Posterior vena cava (tissue), 2 donors: ENCODE measurements at regions not wholly inside any gene's neighbourhood (a gene's known extent, or its start where the extent isn't known, plus 50 kb on each side); places are given as distances from the start of the nearest gene placed in this dataset.

Experiments
- DNase-seq: peaks from one replicate; pipeline ENCODE4 v3.0.0-alpha.2; 2020; ENCODE audit warnings: low spot score
- intact Hi-C, 2 donors: fragments of 100-400 bp; cut with DNase I; formaldehyde crosslinking; loops; one replicate each; pipeline versions ENCODE4 v1.14.1 to v1.14.2; 2022 to 2023
- donor health status: DM: yes; HTN: yes; CAD: no.
- donor health status: DM: yes; HTN: yes; CAD: no.

GRCh38 chr4:152166567-152166966, 369.3 kb downstream of the FBXW7 start:
- no peak for DNase-seq
- intact Hi-C loops: loop anchor here (10.0 kb wide), 2 partner anchors 122 to 142 kb away; no protein-coding TSS in a partner anchor

DNA sequence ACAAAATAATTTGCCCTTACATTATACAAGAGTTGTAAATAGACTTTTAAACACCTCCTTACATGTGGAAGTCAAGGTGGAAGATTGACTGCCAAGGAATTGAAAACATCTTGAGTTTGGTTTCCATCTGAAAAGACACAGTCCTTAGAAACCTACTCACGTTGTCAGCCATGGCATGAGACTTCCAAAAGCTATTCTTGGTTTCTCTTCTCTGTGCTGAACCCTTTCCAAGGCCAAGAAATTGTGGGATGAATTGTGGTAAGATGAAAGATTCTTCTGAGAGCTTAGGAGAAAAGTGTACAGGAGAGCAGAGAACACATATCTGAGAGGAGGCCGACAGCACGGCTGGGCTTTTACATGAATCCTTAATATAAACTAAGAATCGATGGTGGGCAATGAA, 370.0 kb downstream of the FBXW7 start:
- intact Hi-C loops: loop anchor here (10.0 kb wide), 2 partner anchors 121 to 141 kb away; no protein-coding TSS in a partner anchor
- no peak for DNase-seq

DNA sequence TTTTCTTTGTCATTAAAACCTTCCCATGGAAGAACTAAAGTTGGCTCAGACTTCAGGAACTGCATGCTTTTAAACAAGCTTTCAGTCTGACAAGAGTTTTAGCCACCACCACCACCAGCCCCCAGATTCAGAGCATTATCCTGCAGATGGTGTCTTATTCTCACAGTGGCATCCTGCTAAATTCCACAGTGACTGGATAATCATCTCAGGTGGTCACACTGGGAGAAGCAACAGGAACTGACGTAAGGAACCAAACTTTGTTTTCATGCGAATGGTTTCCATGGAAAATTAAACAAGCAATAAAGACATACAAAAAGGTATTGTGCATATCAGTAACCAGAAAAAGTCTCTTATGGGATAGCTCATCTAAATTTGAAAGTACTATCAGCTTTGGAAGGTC, 370.7 kb downstream of the FBXW7 start:
- intact Hi-C loops: loop anchor here (10.0 kb wide), 2 partner anchors 120 to 140 kb away; no protein-coding TSS in a partner anchor
- no peak for DNase-seq

DNA sequence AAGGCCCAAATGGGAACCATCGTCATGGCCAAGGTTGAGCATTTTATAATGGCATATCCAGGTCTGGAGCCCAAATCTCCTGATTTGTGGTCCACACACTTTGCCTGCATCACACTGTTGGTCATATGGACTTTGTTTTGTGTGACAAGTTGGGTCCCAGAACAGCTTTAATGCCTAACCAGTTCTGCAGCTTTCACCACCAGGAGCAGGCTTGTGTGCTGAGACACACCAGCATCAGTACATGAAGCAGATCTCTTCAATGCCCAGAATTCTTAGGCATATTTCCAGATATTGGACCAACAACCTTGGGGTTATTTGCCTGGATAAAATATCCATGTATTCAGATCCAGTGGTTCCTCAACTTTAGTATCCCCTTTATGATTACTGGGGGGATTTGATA, 371.3 kb downstream of the FBXW7 start:
- intact Hi-C loops: loop anchor here (10.0 kb wide), 2 partner anchors 120 to 140 kb away; no protein-coding TSS in a partner anchor
- DNase-seq: no peak

- no peak for DNase-seq
- intact Hi-C loops: loop anchor here (10.0 kb wide), 2 partner anchors 118 to 138 kb away; no protein-coding TSS in a partner anchor
Measured at GRCh38 chr4:152162331-152162697, 373.6 kb downstream of the FBXW7 start.

DNA sequence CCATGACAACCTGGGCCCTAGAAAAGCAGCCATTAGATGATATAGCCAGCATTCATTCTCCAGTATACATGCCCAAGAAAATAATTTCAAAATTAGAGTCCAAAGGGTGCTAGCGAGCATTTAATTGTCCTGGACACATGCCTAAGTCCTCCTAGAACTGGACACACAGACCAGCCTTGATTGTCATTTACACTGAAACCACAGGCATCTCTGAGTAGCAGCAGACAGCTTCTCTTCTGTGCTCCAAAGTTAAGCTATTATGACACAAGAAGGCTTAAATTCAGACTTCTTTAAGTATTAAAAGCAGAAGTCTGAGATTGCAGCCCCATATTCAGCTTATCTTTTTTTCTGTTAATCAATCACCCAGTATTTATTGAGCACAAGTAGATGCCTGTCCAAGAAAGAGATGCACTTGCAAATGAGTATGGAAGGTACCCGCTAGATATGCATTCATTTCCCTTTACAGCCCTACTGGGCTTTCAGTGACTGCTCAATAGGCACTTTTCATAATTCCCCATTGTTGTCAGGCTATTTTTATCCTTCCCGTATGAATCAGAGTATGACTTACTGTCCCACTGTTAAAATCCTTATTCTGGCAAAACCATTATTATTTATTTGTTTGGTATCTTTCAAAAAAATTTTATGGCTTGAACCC, 374.1 kb downstream of the FBXW7 start:
- intact Hi-C loops: loop anchor here (10.0 kb wide), 2 partner anchors 117 to 137 kb away; no protein-coding TSS in a partner anchor
- DNase-seq: no peak

GRCh38 chr4:152160225-152160800, 375.6 kb downstream of the FBXW7 start:
- DNase-seq: no peak
- intact Hi-C loops: loop anchor here (10.0 kb wide), 2 partner anchors 116 to 136 kb away; no protein-coding TSS in a partner anchor

GRCh38 chr4:152159773-152160172, 376.1 kb downstream of the FBXW7 start:
- no peak for DNase-seq
- intact Hi-C loops: loop anchor here (10.0 kb wide), 2 partner anchors 115 to 135 kb away; no protein-coding TSS in a partner anchor

- no peak for DNase-seq
- intact Hi-C loops: no loop called here
Measured at GRCh38 chr4:152158225-152158624, 377.7 kb downstream of the FBXW7 start.

DNA sequence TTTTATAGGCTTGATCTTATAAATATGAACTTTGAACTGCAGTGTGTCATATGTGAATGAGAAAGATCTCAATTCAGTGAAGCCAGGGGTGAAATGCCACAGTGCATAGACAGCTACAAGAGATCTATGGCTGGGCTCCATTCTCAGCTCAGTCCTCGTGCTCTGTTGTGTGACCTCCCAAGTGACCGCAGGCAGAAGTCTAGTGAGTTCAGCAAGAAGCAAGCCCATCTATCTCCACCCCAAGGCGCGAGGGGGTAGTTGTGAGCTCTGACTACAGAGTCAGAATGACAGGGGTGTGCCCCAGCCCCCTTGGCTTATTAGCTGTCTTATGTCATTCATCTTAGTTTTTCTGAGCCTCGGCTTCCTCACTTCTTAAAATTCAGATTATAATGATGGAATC, 378.3 kb downstream of the FBXW7 start:
- DNase-seq: no peak
- intact Hi-C loops: no loop called here

- no peak for DNase-seq
- intact Hi-C loops: no loop called here
Measured at GRCh38 chr4:152156442-152156841, 379.4 kb downstream of the FBXW7 start.

- no peak for DNase-seq
- intact Hi-C loops: no loop called here
Measured at GRCh38 chr4:152155070-152155469, 380.8 kb downstream of the FBXW7 start.

- DNase-seq: no peak
- intact Hi-C loops: no loop called here
Measured at GRCh38 chr4:152154433-152154832, 381.5 kb downstream of the FBXW7 start.

- DNase-seq: no peak
- intact Hi-C loops: no loop called here
Measured at GRCh38 chr4:152153476-152154270, 382.2 kb downstream of the FBXW7 start.

DNA sequence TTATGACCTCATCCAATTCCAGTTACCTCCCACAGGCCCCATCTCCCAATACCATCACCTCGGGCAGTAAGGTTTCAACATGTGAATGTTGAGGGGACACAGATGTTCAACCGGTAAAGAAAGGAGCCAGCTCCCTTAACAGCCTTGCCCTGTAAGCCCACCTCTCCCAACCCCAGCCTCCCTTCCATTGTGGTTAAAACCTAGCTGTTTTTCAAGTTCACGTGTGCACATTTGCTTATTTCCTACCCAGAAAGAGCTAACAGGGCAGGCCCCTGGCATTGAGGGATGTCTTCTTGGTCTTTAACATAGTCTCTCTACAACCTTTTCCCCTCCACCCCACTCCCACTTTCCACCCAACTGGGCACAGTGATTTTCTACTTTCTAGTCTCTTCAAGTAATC, 385.7 kb downstream of the FBXW7 start:
- intact Hi-C loops: no loop called here
- no peak for DNase-seq

DNA sequence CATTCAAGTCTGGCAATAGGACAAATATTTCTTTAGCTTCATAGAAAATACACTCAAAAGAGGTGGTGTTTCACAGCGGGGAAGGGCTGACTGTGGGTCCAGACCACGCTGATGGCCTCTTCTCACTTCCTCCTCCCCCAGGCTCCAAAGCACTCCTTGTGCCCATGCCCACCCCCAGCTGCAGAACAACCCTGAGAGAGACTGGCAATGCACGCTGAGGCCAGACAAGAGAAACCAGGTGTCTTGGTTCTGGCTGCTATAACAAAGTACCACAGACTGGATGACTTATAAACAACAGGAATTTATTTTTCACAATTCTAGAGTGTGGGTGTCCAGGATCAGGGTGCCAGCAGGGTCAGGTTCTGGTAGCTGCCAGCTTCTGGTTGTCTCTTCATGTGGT, 386.1 kb downstream of the FBXW7 start:
- DNase-seq: no peak
- intact Hi-C loops: no loop called here

DNA sequence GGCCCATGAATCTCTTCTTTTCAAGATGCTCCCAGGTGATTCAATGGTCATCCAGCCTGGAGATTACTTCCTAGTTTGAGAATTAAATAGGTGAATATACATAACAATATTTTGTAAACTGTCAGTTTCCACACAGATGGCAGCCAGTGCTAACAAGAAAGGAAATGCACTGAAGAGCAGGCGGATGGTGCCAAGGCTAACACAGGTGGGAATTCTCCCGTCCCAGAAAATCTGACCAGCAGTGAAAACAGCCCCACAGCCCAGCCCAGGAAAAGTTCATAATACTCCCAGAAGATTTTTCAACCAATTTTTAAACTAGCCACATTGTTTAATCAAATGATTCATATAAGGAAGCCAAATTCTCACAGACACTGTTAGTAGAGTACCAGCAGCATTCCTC, 387.2 kb upstream of the GATB start:
- intact Hi-C loops: no loop called here
- DNase-seq: no peak

DNA sequence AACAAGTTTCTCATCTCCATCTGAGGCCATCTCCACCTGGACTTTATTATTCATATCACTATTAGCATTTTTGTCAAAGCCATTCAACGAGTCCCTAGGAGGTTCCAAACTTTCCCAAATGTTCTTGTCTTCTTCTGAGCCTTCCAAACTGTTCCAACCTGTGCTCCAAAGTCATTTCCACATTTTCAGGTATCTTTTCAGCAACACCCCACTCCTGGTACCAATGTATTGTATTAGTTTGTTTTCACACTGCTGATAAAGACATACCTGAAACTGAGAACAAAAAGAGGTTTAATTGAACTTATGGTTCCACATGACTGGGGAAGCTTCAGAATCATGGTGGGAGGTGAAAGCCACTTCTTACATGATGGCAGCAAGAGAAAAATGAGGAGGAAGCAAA, 385.4 kb upstream of the GATB start:
- intact Hi-C loops: no loop called here
- no peak for DNase-seq

DNA sequence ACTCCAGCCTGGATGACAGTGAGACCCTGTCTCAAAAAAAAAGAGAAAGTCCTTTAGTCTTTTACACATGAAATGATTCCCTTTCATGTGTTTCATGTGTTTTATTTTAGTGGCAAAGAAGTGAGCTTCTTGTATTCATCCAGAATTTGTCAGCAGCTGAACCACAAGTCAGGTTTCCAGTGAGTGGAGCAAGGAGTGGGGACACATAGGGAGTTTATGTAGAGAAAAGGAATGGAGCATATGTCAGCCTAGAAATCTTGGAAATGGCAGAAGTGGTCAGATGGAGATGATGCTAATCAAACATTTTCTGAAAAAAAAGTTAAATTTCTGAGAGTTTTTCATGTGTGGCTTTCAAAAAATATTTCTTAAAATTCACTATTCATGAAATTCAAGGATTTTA, 383.0 kb upstream of the GATB start:
- intact Hi-C loops: no loop called here
- DNase-seq: no peak

DNA sequence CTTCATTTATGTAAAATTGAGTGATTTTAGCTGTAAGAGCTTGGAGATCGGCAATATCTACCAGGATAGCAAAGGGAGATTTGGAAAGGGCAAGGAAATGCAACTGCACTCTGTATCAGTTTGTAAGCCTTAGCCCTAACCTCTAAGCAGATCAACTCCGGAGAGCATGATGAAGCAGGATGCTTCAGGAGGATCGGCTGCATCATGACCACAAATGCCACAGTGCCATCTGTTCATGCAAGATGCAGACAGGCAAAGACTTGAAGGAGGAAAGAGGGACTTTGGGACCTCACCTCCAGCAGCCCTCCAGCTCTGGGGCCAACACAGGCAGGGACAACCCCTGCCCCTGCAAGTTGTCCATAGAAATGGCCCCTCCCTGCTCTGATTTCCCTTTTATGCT, 377.6 kb upstream of the GATB start:
- no peak for DNase-seq
- intact Hi-C loops: no loop called here
